ENCODE measurements at regions not wholly inside any gene's neighbourhood (a gene's known extent, or its start where the extent isn't known, plus 50 kb on each side); places are given as distances from the start of the nearest gene placed in this dataset.

DNA sequence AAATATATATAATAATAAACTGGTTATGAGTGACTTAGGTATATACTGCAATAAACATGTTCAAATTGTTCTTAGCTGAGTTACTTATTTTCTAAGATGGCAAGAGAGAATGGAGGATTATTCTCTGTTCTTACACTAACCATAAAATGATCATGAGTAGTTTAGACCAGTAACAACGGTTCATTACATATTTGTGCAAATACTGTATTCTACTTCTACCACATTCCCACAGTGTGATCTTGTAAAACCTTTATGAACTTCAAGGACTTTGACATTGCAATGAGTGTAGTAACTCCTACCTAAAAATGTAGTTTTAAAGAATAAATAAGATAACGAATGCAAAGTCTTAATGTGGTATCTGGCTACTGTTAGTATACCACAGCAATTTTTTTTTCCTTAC, 353.7 kb upstream of the NCAM2 start:
- Histone ChIP-seq H3K9me3 (replicated peaks; ENCODE audit: control insufficient read depth, insufficient read depth, low read length) (peaks cover 9% of the 10 kb centered on the region), H3K27me3 (ENCODE audit: control insufficient read depth in 2 of 2, insufficient read depth in 2 of 2, low read length in 2 of 2) (no peaks in the 10 kb centered on the region), H3K4me2 (ENCODE audit: insufficient read depth, low read length) (no peak overlapping the region), H3K4me1 (ENCODE audit: control insufficient read depth, extremely low read depth, insufficient read depth, low read length) (no peaks in the 10 kb centered on the region), H4K20me1 (replicated peaks; ENCODE audit: control insufficient read depth, extremely low read depth, insufficient read depth, low read length) (no peaks in the 10 kb centered on the region), H3K9me1 (replicated peaks; ENCODE audit: control insufficient read depth, extremely low read depth, insufficient read depth, low read length) (no peaks in the 10 kb centered on the region), H3K9ac (replicated peaks; ENCODE audit: extremely low read depth, insufficient read depth, low read length) (no peak overlapping the region), H3K79me2 (ENCODE audit: control insufficient read depth, insufficient read depth, low read length) (no peaks in the 10 kb centered on the region), H3K4me3 (replicated peaks in 1 of 3; ENCODE audit: insufficient read depth in 1 of 3, low read depth in 1 of 3, low read length in 3 of 3) (no peak overlapping the region), H3K36me3 (ENCODE audit: control insufficient read depth in 2 of 2, extremely low read depth in 1 of 2, insufficient read depth in 2 of 2, low read length in 2 of 2) (no peaks in the 10 kb centered on the region), H3K27ac (ENCODE audit: insufficient read depth, low read depth, low read length) (no peak overlapping the region), H2AFZ (ENCODE audit: low read depth, low read length) (no peak overlapping the region)
- FAIRE-seq (no peak), DNase-seq (ENCODE audit: low read depth, low spot score) (no peak)
- ChIA-PET POLR2A (no interaction called here), CTCF (no interaction called here)
- no TSS peak for BruUV-seq (replicated peaks)
- intact Hi-C loops (cut with micrococcal nuclease): no loop called here
- TF ChIP-seq FOS (IDR thresholded peaks at IDR 0.05; ENCODE audit: borderline replicate concordance, insufficient read depth, low read length) (no peak), JUN (IDR thresholded peaks at IDR 0.05; ENCODE audit: borderline replicate concordance, insufficient read depth, insufficient read length, low read depth) (no peak), EZH2 (IDR thresholded peaks at IDR 0.05; ENCODE audit: borderline replicate concordance, low read depth, low read length, severe bottlenecking) (no peak), POLR2A (IDR thresholded peaks at IDR 0.05; ENCODE audit: low read depth, low read length) (no peak), POLR2AphosphoS5 (IDR thresholded peaks at IDR 0.05; ENCODE audit: insufficient read depth, low read depth, low read length) (no peak), MYC (IDR thresholded peaks at IDR 0.05; ENCODE audit: low read depth, low read length) (no peak), GATA2 (IDR thresholded peaks at IDR 0.05; ENCODE audit: insufficient read depth, insufficient read length, low read depth, low read length) (no peak)
- TF ChIP-seq, protein P1, sequence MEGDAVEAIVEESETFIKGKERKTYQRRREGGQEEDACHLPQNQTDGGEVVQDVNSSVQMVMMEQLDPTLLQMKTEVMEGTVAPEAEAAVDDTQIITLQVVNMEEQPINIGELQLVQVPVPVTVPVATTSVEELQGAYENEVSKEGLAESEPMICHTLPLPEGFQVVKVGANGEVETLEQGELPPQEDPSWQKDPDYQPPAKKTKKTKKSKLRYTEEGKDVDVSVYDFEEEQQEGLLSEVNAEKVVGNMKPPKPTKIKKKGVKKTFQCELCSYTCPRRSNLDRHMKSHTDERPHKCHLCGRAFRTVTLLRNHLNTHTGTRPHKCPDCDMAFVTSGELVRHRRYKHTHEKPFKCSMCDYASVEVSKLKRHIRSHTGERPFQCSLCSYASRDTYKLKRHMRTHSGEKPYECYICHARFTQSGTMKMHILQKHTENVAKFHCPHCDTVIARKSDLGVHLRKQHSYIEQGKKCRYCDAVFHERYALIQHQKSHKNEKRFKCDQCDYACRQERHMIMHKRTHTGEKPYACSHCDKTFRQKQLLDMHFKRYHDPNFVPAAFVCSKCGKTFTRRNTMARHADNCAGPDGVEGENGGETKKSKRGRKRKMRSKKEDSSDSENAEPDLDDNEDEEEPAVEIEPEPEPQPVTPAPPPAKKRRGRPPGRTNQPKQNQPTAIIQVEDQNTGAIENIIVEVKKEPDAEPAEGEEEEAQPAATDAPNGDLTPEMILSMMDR (IDR thresholded peaks at IDR 0.05; ENCODE audit: extremely low read depth in 1 of 2, insufficient read depth in 1 of 2, low read depth in 1 of 2, low read length in 2 of 2): no peak
- TF ChIP-seq, protein P2, sequence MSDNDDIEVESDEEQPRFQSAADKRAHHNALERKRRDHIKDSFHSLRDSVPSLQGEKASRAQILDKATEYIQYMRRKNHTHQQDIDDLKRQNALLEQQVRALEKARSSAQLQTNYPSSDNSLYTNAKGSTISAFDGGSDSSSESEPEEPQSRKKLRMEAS (IDR thresholded peaks at IDR 0.05; ENCODE audit: insufficient read depth, insufficient read length): no peak
- dilution Hi-C loops (cut with MboI; ENCODE audit: extremely low pct_ligation_motif_present, low sequenced_read_pairs): no loop called here

Data from endothelial cell of umbilical vein (primary cell).